NCI-H1694 treated with DMSO at 0.1 percent for 48 hours (cell line): ENCODE measurements at regions not wholly inside any gene's neighbourhood (a gene's known extent, or its start where the extent isn't known, plus 50 kb on each side); places are given as distances from the start of the nearest gene placed in this dataset.
"Not testable (repeated sequence)": the region's sequence is repeated elsewhere in the genome, so short reads cannot be mapped to it uniquely, and the experiment has no call there.

Experiments used
- DNase-seq: peaks from one replicate; lab custom pipeline; 2025; lab: John Stamatoyannopoulos, UW

DNA sequence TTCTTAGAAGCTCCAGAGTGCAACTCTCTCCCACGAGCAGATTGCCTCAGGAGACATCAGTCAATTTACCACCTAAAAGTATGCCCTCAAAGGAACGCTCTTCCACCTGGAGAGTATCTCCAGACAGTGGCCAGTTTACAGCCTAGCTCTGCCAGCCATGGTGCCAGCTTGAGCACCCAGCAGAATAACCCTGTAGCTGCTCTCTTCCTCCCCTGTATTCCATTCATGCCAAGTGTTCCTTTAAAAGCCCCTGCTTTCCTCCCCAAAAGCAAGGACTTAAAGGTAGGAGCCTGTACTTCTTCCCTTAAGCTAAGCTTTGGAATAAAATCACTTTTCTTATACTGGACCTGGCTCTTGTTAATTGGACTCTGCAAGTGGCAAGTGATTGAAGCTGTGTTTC is 245.4 kb upstream of the TMEM132C start:
- no peak for DNase-seq

DNA sequence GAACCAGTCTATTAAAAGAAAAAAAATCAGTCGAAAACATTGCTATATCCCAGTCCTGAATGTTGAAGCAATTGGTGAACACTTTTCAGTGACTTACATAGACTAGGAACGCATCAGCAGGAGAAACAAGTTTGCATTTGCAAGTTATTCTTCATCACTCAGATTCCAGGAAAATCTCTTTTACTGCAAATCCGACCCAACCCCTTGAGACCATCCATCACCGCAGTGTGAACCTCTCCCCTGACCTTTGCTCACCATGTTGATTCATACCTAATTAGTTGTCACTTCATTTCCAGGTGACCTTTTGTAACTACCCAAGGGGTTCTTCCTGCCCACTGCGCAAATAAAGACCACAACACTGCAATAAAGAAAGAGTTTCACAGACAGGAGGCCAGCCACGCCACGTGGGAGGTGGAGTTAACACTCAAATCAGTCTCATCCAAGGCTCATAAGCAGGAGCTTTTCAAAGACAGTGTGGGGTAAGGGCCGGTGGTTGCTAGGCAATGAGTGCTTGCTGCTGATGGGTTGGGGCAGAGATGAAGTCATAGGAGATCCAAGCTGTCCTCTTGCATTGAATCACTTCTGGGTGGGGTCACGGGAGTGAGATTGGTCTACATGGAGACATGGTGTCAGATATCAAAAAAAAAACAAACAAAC is 241.3 kb upstream of the TMEM132C start:
- no peak for DNase-seq

DNA sequence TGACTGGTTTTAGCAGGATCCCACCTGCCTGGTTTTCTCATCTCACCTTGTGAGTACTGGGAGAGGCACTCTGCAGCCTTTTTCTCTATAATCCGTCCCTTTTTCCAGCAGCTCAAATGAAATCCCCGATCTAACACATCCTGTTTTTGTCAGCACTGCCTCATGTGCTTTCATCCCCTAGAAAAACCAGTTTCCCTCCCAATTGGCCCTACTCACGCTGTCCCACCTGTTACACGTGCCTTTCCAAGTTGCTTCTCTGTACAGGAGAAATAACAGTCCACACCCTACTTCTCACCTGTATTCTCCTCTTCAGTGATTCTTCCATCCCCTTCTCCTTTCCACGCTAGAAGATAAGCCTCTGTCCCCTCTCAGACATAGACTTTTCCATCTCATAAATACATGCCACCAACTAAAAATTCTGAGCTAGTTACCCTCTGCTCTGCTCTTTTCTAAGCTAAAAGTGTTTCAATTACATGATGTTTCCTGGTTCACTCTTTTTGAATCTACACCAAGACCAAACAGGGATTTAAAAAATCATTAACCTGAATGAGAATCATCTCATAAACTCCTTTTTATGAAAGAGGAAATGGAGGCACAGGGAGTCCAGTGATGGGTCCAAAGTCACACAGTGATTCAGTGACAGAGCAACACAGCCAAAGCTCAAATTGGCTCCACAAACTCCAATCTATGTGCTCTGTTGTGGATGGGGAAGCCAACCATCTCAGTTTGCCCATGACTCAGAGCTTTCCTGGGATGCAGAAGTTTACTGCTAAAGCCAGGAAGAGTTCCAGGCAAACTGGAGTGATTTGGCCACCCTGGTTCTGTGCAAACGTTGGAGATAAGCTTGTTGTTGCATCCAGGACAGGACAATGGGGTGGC is 240.0 kb upstream of the TMEM132C start:
- DNase-seq, result no peak

DNA sequence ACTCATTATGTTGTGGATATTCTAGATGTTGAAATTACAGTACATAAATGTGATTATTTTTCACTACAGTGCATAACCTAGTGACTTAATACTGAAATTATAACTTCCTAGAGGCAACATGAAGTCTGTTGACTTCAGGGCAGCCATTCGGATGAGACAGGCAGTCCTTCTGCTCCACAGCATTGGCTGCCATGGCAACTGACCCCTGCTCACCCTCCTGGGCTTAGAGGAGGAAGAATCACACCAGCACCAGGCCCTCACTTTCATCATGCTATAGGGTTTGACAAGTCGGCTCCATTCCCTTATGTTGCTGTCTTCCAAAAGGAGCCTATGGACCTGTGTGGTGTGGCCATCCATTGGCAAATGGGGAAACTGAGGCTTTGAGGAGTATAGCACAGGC is 233.5 kb upstream of the TMEM132C start:
- no peak for DNase-seq

DNA sequence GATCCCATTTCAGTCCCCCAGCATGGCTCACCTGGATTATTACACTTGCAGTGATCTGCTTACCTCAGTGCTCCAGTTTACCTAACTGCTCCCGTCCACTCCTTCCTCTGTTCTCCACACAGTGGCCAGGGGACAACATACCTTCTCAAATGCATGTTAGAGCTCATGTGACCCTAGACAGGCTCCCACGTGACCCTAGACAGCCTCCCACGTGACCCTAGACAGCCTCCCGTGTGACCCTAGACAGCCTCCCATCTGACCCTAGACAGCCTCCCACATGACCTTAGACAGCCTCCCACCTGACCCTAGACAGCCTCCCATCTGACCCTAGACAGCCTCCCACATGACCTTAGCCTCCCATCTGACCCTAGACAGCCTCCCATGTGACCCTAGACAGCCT is 226.0 kb upstream of the TMEM132C start:
- no peak for DNase-seq

DNA sequence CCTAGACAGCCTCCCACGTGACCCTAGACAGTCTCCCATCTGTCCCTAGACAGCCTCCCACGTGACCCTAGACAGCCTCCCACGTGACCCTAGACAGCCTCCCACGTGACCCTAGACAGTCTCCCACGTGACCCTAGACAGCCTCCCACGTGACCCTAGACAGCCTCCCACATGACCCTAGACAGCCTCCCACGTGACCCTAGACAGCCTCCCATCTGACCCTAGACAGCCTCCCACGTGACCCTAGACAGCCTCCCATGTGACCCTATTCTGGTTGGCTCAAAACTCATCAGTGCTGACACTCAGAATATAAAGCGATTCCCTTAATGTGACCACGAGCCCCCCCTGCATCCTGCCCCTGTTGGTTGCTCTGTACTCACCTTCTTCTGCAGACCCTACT is 224.7 kb upstream of the TMEM132C start:
- DNase-seq, result not testable (repeated sequence)

DNA sequence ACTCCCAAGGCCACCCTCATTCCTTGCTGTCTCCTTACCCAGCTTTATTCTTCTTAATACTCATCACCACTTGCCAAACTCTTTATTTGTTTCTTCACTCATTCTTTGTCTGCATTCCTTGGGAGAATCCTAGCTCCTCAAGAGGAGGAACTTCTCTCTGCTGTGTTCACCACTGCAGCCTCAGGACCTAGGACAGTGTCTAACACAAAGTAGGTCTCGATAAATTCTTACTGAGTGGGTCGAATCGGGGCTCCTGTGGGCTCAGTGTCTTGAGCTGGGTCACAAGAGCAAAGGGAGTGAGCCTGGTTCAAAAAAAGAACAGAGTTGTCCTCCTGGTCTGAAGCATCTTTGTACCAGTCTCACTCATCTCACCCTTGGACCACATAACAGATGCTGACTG is 224.1 kb upstream of the TMEM132C start:
- no peak for DNase-seq

DNA sequence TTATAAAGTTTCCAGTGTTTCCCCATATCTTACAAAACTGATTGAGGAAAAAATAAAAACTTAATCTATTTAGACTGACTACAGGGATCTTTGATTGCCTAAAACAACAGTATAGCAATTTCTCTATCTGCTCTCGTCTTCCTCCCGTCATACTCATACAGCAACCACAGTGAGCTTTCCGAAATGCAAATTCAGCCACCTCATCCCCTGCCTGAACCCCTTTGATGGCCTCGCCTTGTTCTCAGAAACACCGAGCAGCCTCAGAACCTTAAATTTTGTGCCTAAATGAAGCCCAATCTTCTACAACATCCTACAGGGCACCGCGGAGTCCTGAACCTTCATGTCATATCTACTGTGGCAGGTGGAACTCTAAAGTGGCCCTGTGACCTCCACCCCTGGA is 223.7 kb upstream of the TMEM132C start:
- no peak for DNase-seq

DNA sequence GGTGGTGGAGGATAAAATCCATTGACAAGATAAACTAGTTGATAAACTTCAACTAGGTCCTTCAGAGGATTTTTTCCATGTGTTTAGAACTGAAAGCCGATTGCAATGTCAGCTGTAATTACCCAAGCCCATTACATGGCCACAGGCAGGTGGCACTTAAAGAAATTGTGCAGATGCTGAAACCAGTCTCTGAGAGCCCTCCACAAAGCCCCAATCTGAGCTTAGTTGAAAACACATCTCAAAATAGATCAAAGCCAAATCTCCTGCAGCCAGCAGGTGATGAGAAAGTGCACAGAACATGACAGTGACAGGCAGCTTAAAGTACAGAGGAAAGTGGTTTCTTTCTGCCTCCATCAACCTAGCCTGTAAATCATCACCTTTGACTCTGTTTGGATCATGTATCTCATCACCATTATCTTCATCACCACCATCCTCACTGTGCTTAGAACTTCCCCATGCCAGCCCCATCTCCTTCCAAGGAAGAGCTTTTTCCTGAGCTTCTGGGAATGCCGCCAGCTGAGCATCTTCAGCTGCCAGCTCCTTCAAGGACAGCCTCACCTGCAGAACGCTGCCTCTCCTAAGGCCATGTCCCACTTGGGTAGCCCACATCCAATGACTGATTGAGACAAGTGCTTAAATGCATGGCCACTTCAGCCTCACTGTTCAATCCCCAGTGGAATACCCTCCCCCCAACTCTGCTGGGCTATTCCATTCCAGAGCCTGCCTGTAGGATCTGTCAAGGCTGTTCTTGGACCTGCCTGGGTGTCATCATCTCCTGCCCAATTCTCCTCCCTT is 219.5 kb upstream of the TMEM132C start:
- no peak for DNase-seq

DNA sequence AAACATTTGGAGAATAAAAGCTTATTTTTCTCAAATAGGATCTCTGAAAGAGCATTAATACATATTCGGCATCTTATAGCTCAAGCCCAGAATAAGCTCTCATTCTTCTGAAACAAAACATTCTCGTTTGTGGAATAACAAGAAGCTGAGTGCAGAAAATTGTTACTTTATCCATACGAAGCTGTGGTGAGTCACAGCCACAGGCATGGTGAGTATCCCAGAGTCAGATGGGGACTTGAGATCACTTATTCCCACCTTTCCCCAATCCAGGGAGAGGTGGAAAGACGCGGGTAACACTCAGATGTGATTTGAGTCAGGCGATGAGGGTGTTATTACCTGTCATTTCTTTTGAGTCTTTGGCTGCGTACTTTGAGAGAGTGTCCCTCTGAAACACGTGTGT is 214.6 kb upstream of the TMEM132C start:
- no peak for DNase-seq

DNA sequence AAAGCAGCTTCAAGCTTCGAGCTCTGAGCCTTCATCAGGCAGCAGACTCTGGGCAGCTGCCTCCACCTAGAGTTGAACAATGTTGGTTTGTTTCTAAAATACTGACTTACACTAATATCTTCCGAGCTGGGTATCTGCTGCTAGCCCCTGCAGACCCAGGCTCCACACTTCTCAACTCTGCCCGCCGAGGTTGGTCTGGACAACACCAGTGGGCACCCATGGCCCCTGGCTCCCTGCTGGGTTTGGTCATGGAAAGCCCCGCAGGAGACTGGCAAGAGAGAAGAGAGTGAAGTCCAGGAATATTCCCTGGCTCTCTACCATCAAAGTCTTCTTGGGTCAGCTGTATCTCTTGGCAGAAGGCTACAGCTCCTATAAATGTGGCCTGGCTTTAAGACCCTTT is 214.2 kb upstream of the TMEM132C start:
- no peak for DNase-seq

DNA sequence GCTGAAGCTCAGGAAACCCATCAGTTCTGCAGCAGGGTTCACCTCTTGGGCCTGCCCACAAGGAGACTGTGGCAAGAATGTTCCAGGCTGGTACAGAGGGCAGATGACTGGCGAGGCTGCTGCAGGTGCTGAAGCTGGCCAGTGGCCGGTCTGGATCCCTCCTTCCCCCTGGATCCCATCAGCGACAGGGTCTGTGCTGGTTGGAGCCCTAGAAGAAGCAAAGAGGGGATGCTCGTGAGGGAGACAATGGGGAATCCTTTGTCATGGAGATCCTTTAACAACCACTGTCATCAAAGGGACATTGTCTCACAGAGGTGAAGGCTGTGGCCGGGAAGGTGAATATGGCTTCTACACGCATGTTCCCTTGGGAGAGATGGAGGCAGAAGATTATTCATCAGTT is 211.4 kb upstream of the TMEM132C start:
- DNase-seq, result no peak

DNA sequence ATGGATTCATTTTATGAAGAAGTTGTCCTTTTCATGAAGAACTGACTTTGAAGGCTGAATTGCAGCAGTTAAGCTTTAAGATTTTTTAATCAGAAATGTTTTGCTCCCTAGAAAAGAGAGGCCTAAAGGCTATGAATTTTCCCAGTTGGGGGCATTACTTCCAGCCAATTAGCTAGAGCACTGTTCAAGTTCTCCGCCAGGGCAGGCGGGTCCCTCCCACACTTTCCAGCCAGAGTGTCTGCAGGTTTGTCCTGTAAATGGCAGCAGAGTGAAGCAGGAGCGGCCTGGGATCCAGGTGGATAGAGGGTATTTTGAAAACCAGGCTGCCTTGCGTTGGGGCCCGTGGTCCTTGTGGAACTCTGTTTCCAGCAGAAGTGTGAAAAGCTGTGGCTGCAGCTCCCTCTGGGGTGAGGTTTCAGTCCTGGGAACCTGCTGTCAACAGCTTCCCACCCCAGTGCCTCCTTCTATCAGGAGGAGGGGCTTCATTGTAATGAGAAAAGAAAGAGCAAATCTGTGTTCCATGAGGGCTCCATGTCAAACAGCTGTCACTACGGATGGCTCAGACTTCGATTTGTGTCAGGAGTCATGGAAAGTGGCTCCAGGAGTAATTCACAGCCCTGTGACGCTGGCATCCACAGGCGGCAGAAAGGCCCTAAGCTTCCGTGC is 210.7 kb upstream of the TMEM132C start:
- DNase-seq, result no peak

DNA sequence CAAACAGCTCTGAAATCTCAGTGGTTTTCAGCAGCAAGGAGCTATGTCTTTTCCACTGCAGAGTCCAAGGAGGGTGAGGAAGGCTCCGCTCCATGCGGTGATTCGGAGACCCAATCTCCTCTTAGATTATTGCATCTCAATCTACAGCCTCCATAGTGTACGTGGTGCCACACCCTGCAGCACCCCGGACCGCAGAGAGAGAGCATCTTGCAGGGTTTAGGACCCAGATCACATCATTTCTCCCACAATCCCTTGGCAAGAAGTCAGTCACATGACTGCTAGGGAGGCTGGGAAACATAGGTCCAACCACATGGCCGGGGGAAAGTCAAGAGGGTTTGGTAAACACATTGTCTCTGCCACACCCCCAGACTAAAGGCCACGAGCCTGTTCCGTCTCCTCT is 209.4 kb upstream of the TMEM132C start:
- DNase-seq, result no peak

DNA sequence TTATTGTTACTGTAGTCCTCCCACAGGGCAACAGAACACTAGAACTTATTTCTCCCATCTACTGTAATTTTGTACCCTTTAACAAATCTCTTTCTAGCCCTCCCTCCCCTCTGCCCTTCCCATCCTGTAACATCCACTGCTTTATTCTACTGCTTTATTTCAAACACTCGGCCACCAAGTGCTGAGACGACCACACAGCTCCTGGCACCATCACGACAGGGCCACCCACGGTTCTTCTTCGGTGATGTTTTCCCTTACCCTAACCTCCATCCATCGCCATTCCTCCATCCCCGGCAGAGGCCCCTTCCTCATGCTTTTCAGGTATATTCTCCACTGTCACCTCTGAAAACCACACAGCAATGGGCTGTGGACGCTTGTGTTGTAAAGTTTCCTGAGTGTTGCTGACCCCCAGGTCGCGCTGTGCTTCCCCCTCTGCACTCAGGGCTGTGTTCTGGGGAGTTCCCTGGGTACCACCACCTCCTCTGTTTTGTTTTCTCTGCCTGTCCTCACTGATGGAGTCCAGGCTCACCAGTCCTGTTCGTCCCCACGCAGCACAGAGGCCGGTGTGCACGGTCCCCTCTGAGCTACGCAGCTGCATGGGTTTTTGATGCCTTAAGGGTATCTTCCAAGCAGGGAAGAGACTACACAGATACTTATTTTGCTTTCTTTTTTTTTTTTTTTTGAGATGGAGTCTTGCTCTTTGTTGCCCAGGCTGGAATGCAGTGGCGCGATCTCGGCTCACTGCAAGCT is 207.2 kb upstream of the TMEM132C start:
- DNase-seq, result no peak

DNA sequence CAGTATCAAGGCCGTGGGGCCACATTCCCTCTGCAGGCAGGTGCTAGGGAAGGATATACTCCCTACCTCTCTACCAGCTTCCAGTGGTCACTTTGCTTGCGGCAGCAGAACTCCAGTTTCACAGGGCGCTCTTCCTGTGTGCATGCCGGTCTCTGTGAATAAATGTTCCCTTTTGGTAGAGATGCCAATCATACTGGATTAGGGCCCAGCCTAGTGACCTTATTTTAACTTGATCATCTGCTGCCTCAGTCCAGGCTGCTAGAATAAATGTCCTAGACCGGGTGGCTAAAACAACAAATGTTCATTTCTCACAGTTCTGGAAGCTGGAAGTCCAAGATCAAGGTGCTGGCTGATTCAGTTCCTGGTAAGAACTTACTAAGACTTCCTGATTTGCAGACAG is 198.8 kb upstream of the TMEM132C start:
- no peak for DNase-seq

DNA sequence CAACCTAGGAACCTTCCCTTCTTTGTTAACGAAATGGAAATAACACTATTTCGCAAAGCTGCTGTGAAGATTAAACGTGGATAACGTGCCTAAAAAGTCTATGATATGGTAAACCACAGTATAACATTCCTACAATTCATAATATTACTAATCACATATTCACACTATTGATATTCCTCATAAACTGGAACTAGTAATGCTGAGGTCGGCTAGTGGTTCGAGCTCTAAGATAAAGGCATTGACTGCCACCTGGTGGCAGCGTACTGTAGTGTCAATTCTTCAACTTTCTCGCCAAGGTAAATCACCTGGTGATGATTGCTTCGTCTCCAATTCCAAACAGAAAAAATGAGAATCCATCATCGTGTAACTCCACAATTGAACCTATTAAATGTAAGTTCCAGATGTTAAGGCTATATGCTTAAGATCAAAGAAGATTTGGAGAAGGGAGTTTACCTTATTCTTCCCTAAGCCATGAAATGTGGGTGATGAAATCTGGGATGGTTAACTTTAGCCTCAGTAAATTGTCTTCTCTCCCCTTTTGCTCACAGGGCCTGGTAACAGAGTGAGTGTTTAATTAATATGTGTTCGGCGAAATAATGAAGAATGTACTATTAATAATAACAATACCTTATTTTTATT is 197.5 kb upstream of the TMEM132C start:
- no peak for DNase-seq

DNA sequence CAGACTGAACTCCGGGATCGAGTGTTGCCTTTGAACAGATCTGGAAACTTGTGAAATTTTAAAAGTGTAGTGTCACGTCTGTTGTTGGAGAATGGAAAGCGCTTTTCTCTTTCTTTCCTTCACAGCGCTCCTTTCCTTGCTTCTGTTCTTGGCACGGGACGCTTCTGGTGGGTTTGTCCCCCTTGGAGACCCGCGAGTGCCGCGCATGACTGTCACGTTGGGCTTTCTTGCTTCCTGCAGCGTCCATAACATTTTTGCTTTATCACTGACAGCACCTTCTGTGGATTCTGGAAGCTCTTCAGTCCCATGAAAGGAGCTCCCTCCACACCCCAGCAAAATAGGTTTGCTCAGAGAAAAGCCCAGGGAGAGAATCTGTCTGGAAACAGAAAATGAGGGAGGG is 193.0 kb upstream of the TMEM132C start:
- no peak for DNase-seq

DNA sequence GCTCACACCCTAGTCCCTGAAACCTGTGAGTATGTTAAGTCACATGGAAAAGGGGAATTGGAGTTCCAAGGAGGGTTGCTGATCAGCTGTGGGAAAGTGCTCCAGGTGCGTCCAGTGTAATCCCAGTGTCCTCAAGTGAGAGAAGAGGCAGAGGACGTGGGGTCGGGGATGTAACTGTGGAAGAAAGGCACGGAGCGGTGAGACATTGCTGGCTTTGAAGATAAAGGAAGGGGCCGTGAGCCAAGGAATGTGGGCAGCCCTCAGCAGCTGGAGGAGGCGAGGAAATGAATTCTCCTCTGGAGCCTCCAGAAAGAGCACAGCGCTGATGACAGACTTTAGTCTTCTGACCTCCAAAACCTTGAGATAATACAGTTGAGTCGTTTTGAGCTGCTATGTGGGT is 191.6 kb upstream of the TMEM132C start:
- DNase-seq, result no peak

DNA sequence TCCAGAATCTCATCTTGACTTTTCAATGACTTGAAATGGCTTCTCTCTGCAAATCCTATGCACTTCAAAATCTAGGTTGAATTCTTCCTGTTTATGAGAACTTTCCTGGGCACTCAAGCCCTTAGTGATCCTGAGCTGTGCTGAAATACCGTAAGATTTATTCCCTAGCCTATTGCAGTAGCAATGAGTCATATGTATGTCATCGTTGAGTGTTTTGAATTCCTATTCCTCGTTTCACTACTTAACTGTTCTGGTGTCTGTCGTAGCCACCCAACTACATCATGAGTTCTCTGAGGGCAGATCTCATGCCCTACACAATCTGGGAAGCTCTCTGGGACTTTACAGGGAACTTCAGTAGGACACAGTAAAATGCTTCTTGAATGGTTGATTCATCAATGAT is 190.8 kb upstream of the TMEM132C start:
- no peak for DNase-seq
